ENCODE measurements at regions not wholly inside any gene's neighbourhood (a gene's known extent, or its start where the extent isn't known, plus 50 kb on each side); places are given as distances from the start of the nearest gene placed in this dataset.

GRCh38 chr4:111689731-111690130 is 455.5 kb upstream of the FAM241A start:
- TF ChIP-seq YY1 (IDR thresholded peaks at IDR 0.05) = no peak
- no peak for TF ChIP-seq HNF4G (IDR thresholded peaks at IDR 0.05)
- no peak for TF ChIP-seq MAX (IDR thresholded peaks at IDR 0.05)
- TF ChIP-seq, protein P1, sequence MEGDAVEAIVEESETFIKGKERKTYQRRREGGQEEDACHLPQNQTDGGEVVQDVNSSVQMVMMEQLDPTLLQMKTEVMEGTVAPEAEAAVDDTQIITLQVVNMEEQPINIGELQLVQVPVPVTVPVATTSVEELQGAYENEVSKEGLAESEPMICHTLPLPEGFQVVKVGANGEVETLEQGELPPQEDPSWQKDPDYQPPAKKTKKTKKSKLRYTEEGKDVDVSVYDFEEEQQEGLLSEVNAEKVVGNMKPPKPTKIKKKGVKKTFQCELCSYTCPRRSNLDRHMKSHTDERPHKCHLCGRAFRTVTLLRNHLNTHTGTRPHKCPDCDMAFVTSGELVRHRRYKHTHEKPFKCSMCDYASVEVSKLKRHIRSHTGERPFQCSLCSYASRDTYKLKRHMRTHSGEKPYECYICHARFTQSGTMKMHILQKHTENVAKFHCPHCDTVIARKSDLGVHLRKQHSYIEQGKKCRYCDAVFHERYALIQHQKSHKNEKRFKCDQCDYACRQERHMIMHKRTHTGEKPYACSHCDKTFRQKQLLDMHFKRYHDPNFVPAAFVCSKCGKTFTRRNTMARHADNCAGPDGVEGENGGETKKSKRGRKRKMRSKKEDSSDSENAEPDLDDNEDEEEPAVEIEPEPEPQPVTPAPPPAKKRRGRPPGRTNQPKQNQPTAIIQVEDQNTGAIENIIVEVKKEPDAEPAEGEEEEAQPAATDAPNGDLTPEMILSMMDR (IDR thresholded peaks at IDR 0.05; ENCODE audit: low read depth, low read length, missing input control) = no peak
- no peak for TF ChIP-seq ATF3 (IDR thresholded peaks at IDR 0.05)
- no peak for TF ChIP-seq HNF4A (conservative IDR thresholded peaks at IDR 0.05)
- no peak for TF ChIP-seq RAD21 (IDR thresholded peaks at IDR 0.05)
- TF ChIP-seq ZBTB33 (IDR thresholded peaks at IDR 0.05) = no peak
- no peak for TF ChIP-seq FOXA1 (IDR thresholded peaks at IDR 0.05)
- TF ChIP-seq, protein P2, sequence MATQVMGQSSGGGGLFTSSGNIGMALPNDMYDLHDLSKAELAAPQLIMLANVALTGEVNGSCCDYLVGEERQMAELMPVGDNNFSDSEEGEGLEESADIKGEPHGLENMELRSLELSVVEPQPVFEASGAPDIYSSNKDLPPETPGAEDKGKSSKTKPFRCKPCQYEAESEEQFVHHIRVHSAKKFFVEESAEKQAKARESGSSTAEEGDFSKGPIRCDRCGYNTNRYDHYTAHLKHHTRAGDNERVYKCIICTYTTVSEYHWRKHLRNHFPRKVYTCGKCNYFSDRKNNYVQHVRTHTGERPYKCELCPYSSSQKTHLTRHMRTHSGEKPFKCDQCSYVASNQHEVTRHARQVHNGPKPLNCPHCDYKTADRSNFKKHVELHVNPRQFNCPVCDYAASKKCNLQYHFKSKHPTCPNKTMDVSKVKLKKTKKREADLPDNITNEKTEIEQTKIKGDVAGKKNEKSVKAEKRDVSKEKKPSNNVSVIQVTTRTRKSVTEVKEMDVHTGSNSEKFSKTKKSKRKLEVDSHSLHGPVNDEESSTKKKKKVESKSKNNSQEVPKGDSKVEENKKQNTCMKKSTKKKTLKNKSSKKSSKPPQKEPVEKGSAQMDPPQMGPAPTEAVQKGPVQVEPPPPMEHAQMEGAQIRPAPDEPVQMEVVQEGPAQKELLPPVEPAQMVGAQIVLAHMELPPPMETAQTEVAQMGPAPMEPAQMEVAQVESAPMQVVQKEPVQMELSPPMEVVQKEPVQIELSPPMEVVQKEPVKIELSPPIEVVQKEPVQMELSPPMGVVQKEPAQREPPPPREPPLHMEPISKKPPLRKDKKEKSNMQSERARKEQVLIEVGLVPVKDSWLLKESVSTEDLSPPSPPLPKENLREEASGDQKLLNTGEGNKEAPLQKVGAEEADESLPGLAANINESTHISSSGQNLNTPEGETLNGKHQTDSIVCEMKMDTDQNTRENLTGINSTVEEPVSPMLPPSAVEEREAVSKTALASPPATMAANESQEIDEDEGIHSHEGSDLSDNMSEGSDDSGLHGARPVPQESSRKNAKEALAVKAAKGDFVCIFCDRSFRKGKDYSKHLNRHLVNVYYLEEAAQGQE (IDR thresholded peaks at IDR 0.05) = no peak
- TF ChIP-seq TAF1 (conservative IDR thresholded peaks at IDR 0.05) = no peak
- no peak for TF ChIP-seq EGR1 (IDR thresholded peaks at IDR 0.05; ENCODE audit: low read depth in 2 of 2)

Measured in liver (tissue), 3 donors.